RPMI8226 (cell line): ENCODE measurements at regions not wholly inside any gene's neighbourhood (a gene's known extent, or its start where the extent isn't known, plus 50 kb on each side); places are given as distances from the start of the nearest gene placed in this dataset.

Experiments
- DNase-seq: peaks from one replicate; pipeline ENCODE4 v3.0.0-alpha.2; 2015

DNA sequence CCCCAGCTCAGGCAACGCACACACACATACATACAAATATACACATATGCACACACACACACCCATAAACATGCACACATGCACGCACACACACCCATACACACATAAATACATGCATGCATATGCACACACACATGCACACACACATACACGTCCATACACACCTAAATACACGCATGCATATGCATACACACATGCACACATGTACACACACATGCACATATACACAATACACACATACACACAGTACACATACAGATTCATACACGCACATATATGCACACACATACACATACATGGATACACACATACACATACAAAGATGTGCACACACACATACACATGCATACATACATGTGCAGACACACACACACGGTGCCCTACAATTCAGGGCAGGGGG lies 496.6 kb downstream of the TBC1D22A start:
- no peak for DNase-seq

DNA sequence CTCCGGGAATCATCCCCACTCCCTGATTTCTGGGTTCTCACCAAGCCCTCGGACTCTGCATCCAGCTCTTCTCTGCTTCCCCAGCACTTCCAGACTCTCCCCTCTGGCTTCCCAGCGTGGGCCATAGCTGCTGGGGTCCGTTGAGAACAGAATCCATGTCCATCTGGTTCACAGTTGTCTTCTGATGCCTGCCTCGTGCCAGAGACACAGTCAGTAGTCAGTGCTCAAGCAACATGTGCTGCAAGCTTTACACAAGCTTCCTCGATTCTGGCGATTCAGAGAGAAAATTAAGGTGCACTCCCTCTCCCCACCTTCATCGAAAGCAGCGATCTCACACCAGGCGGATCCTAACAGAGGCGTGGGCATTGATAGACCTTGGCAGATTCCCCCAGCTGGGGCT lies 495.5 kb downstream of the TBC1D22A start:
- no peak for DNase-seq

DNA sequence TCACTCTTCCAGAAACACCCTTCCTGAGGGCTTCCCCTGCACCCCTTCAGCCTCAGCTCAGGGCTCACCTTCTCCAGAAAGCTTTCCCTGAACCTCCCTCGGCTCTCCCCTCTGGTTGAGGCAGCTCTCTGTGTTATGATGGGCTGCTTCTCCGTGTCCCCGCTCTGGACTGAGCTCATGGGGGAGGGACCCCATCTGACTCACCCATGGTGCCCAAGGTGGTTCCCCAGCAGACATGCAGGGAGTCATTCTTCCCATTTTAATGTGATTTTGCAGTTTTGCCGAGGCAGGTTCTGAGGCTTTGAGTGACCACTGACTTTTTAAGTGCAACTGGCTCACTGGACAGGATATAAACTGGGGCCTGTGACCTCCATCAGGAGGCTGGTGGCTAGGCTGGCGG lies 495.1 kb downstream of the TBC1D22A start:
- DNase-seq = no peak

DNA sequence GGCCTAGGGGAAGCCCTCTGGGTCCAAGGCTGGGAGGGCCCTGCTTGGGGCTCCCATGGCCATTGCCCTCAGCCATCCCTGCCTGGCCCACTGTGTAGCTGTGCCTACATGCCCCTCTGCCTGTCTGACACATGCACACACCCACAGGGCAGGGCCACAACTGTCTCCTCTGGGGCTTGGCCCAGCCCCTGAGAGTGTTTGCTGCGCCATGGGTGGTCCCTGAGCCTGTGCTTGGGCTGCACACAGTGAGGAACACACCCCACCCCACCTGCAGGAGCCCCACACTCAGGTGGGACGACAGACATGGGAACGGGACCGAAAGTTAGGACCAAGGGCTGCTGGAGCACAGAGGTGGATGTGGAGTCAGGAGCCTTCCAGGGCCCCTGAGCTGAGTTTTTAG lies 489.5 kb downstream of the TBC1D22A start:
- DNase-seq = no peak

DNA sequence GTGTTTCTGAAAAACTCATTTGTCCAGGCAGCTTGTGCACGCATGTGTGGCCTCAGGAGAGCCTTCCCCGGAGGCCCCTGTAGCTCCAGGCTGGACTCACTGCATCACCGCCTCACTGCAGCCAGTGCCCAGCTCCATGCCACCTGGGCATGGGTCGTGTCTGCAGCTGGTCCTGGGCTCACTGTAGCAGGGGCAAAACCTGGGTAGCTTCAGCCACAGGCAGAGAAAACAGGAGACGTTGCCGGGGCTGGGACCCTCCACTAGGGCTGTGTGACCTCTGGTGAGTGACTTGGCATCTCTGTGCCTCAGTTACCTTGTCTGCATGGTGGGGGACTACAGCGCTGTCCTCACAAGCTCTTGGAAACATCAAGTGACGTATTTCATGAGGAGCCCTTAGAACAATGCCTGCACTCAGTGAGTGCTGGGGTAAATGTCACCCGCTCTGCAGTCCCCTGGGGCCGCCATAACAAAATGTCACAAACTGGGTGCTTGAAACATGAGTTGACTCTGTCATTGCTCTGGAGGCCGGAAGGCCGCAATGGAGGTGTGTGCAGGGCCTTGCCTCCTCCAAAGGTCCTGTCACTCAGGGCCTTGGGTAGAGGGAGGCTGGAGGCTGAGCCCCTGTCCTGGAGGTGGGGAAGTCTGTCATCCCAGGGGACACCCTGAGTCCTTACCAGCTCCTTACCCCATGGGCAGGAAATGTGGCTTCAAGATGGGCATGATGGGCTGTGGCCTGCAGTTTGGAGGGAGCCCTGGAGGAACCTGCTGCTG lies 488.7 kb downstream of the TBC1D22A start:
- DNase-seq = no peak

DNA sequence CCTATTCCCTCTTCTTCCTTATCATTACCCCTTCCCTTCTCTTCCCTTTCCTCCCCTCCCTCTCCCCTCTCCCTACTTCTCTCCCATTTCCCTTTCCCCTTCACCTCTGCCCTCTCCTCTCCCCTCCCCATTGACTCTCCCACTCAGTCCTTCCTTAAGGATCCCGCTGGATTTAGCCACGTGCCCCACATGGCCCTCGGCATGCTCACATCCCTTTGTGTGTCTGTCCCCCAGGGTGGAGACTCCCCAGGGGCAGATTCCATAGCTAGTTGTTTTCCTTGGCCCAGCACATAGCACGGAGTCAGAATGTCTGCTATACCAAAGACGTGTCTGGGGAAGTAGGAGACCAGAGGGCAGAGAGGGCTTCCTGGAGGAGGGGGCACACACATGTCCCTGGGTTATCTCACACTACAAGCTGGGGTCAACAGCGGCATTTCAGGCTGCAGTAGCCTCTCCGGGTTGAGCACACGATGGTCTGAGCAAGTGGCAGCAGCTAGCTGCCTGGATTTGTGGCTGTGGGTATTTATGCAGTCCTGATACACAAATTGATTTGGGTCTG lies 487.0 kb downstream of the TBC1D22A start:
- no peak for DNase-seq

- no peak for DNase-seq
These were observed 486.5 kb downstream of the TBC1D22A start for GRCh38 chr22:47248925-47249324.

DNA sequence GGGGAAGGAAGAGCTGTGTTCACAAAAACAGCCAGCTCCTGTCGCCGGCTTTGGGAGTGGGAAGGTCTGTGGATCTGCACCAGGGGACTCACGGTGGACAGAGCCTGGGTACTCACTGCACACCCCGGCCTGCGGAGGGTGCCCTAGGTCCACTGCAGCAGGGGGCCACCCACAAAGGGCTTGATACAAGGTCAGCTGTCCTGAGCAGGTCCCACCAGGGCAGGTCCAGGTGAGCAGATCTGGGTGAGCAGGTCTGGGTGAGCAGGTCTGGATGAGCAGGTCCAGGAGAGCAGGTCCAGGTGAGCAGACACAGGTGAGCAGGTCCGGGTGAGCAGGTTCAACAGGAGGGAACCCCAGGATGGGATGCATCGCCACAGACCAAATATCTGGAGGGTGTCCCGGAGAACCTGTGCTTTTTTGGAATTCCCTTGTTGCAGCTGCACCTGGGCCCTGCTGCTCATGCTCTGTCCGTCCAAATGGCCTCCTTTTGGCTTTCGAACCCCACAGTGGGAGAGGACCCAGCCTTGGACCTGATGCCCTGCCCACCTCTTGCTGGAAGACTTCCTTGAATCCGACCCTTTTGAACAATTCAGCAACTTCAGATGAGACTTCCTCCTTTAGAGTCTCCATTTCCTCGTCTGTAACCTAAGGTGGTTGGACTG lies 485.3 kb downstream of the TBC1D22A start:
- no peak for DNase-seq

- DNase-seq = no peak
These were observed 483.3 kb downstream of the TBC1D22A start for GRCh38 chr22:47245786-47246185.

GRCh38 chr22:47245286-47245685 lies 482.8 kb downstream of the TBC1D22A start:
- no peak for DNase-seq

GRCh38 chr22:47240116-47240515 lies 477.7 kb downstream of the TBC1D22A start:
- no peak for DNase-seq

DNA sequence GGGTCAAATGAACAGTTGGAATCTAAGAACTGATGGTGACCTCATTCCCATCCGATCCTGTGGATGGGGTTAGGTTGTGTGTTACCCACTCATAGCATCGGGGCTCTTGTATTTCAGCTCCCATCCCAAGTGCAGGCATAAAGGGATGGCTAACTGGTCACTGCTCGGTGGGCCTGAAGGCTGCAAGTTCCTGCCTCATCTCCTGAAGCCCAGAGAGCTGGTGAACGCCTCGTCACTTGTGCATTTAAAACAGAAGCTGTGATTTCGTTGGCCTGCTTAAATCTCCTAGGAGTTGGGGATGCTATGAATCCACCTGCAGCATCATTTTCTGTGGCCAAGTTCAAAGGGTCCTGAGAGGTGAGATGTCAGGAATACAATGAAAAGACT lies 477.0 kb downstream of the TBC1D22A start:
- DNase-seq = no peak

DNA sequence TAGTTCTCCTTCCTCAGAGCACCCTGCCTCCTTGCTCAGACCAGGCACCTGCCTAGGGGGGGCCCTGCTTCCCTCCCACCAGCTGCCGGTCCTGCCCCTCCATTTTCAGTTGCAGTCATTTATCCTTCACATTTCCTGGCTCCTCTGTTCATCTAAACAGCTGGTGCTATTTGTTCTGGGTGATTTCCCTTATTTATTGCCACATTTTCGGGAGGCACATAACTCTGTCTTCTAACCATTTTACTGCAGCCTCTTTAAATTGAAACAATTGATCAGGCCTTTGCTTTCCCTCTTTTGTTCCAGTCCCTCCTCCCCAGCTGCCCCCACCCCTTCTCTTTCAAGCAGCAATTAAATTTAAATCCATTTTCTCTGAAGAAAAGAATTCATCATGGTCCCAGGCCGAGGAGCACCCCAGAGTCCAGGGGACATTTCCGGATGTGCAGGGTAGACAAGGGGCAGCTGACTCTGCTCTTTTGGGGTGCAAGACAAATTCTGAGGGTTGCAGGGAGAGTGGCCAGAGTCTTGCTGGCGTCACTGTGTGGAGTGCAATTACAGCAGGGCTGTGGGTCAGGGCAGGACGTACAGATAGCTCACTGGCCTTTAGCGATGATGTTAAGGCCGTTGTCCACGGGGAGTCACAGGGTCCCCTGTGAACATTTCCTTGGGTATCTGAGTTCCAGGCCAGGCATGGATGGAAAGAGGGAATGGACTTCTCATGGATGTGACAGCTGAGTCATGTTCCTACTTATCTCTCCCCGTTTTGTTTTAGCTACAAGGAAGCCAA lies 476.4 kb downstream of the TBC1D22A start:
- DNase-seq = no peak

- no peak for DNase-seq
These were observed 475.5 kb downstream of the TBC1D22A start for GRCh38 chr22:47237890-47238480.

DNA sequence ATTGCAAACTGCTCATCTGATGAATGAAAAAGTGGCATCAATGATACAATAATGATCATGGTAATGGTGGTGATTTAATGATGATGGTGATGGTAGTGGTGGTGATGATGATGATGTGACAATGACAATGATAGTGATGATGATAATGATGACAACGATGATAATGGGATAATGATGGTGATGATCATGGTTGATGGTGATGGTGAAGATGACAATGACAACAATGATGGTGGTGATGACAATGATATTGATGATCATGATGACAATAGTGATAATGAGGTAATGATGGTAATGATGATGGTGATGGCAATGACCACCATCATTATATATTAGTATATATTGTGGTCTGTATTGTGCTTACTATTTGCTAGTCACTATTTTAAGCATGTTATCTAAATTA lies 474.3 kb downstream of the TBC1D22A start:
- no peak for DNase-seq

DNA sequence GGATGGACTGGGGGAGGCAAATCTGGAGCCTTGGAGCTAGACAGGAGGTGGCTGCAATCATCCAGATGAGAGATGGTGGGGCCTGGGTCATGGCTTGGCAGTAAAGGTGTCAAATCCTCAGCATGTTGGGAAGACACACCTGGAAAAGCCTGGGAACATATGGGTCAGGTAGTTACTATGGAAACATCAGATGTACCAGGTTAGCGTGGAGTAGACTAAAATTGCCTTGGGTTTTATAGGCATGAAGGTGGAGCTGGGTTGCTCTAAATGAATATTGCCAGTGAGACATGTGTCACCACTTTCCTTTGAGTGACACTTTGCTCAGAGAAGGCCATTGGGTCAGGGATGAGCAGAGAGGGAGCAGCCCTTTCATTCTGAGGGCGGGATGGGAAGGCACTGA lies 473.7 kb downstream of the TBC1D22A start:
- no peak for DNase-seq

DNA sequence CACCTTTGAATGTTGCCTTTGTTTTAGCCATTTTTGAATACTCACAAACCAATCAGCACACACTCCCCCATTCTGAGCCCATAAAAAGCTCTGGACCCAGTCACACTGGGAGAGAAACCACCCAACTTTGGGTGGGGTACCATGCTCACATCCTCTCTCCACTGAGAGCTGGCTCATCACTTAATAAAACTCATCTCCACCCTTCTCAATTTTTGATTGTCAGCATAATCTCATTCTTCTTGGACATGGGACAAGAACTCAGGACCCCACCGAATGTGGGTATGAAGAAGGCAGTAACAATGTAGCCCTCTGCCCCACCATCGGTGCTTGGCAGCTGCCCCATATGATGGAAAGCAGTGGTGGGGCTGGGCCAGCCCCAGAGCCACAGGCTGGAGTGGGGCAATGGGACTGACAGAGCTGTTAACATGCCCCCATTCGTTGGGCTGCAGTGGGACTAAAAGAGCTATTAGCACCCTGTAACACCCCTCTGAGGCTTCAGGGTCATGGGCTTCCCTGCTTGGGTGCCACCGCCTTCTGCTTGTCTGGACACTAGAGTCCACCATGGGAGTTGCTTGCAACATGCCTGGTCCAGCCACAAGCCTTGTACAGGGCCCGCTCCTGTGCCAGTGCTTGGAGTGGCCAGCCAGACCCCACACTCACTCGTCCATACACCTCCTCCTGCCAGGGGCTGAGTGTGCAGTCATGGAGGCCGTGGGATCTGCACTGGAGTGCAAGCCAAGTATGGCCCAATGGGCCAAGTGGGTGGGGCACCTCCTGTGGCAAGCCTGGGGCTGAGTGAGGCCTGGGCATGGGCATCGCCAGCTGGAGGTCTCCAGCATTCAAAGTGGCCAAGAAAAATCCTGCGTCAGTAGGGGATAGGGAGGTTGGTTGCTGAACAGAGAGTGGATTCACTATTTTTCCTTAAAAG lies 471.1 kb downstream of the TBC1D22A start:
- DNase-seq = no peak

- DNase-seq = no peak
These were observed 470.3 kb downstream of the TBC1D22A start for GRCh38 chr22:47232753-47233152.

DNA sequence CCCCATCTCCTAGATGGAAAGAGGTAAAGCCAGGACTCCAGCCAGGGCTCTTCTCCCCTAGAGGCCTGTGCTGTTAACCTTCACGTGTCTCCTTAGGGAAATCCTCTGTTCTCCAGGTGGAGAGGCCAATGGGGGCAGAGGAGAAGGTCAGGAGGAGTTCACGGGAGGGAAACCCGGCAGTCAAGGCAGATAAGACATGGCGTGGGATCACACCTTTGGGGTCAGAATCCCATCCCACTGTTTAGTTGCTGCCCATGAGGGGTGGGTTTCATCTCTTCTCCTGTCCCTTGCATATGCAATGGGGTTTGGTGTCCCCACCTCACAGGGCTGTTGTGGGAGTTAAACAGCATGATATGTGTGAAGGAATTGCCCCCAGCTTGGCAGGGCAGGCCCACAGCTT lies 469.7 kb downstream of the TBC1D22A start:
- no peak for DNase-seq

DNA sequence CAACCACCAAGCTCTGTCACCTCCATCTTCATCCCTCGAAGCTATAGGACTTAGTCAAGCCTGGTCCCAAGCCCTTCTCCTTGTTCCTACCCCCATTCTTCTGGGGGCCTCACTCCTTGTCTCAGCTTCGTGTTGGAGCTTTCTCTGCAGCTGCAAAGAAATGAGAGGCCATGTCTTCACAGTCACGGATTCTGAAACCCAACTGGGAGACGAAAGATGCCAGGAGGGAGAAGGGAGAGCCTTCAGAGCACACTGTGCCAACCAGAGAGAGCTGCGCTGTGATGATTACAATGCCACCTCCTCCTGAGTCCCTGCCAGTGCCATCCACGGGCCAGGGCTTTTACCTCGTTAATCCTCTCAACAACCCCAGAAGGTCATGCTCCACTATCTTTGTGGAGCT lies 469.3 kb downstream of the TBC1D22A start:
- no peak for DNase-seq

GRCh38 chr22:47230741-47231140 lies 468.3 kb downstream of the TBC1D22A start:
- DNase-seq = no peak

- DNase-seq = no peak
These were observed 467.8 kb downstream of the TBC1D22A start for GRCh38 chr22:47230251-47230650.
